ENCODE measurements at regions not wholly inside any gene's neighbourhood (a gene's known extent, or its start where the extent isn't known, plus 50 kb on each side); places are given as distances from the start of the nearest gene placed in this dataset.

DNA sequence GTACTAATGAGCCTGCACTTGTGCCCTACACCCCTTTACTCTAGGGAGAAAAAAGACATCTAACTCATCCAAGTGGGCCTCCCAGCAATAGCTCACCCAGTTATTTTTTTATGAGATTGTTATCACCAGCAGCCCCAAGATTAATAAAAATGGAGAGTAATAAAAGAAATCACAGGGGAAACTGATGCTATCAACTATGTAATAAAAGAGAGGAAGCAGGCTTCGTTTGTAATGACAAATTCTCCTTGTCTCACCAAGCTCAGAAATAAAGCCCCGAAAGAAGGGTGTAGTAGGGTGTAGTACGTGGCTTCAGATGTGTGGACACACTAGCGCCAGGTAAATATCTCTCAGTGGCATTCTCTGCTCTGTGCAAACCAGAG, 204.9 kb downstream of the USP12 start:
- WGBS, 2 experiments (ENCODE audit: insufficient coverage in 1 of 2, insufficient read length in 1 of 2): 89 to 94% methylated on average over 3 to 4 of the region's 4 CpGs
- Mint-ChIP-seq H3K27me3 (ENCODE audit: insufficient read depth) (peaks cover 9% of the 10 kb centered on the region), H3K4me3 (no peak overlapping the region), H3K9me3 (no peaks in the 10 kb centered on the region), H3K36me3 (ENCODE audit: low read depth) (no peaks in the 10 kb centered on the region), H3K4me1 (peaks cover 30% of the 10 kb centered on the region), H3K27ac (no peak overlapping the region)
- Histone ChIP-seq H3K4me1 (ENCODE audit: control insufficient read depth, insufficient read depth, low read length) (peaks cover 11% of the 10 kb centered on the region), H3K4me3 (ENCODE audit: low read length) (no peak overlapping the region), H3K36me3 (ENCODE audit: control insufficient read depth, insufficient read depth, low read length) (no peaks in the 10 kb centered on the region), H3K9me3 (ENCODE audit: control insufficient read depth, low read length) (no peaks in the 10 kb centered on the region), H3K27me3 (ENCODE audit: control insufficient read depth, insufficient read depth, low read length, poor library complexity, severe bottlenecking) (no peaks in the 10 kb centered on the region), H3K27ac (ENCODE audit: low read depth, low read length) (no peak overlapping the region), H3K9ac (ENCODE audit: extremely low read depth, low read length, poor library complexity, severe bottlenecking) (no peak overlapping the region)
- TF ChIP-seq, protein P1, sequence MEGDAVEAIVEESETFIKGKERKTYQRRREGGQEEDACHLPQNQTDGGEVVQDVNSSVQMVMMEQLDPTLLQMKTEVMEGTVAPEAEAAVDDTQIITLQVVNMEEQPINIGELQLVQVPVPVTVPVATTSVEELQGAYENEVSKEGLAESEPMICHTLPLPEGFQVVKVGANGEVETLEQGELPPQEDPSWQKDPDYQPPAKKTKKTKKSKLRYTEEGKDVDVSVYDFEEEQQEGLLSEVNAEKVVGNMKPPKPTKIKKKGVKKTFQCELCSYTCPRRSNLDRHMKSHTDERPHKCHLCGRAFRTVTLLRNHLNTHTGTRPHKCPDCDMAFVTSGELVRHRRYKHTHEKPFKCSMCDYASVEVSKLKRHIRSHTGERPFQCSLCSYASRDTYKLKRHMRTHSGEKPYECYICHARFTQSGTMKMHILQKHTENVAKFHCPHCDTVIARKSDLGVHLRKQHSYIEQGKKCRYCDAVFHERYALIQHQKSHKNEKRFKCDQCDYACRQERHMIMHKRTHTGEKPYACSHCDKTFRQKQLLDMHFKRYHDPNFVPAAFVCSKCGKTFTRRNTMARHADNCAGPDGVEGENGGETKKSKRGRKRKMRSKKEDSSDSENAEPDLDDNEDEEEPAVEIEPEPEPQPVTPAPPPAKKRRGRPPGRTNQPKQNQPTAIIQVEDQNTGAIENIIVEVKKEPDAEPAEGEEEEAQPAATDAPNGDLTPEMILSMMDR (conservative IDR thresholded peaks at IDR 0.05): no peak
- no peak for DNase-seq

DNA sequence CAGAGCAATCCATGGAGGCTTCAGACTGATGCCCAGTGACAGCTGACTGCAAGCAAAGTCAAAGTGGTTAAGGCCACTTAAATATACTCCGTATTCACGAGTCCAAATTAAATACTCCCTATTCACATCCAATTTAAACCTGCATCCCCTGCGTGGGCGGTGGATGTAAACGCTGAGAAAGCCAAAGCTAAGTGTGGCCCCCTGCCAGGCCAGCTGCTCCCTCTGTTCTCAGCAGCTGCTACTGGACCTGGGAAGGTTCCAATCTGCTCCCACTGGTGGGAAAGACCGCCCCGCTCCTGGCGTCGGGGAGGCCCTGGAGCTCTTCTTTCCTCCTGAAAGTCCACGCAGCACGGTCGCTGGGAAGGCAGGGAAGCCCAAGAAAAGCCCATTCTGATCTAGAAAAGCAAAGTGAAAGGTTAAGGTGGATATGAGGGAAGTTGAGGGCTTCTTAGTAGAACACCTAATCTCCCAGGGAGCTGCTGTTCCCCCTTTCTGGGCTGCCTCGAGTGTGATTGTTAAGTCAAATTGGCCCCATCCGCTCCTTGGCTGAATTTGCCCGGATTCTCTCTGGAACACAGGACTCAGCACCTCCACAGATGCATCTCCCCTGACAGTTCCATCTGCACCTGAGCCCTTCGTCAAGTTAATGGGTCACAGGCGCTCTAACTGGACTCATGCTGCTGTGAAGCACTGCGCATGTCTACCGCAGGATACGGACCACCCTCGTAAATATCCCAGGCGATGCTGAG, 205.5 kb downstream of the USP12 start:
- no peaks in the 10 kb centered on the region for H3K36me3 Mint-ChIP-seq (ENCODE audit: low read depth)
- peaks cover 27% of the 10 kb centered on the region for H3K4me1 Mint-ChIP-seq
- H3K4me3 ChIP-seq (ENCODE audit: low read length): no peak overlapping the region
- no peak overlapping the region for H3K9ac ChIP-seq (ENCODE audit: extremely low read depth, low read length, poor library complexity, severe bottlenecking)
- no peaks in the 10 kb centered on the region for H3K36me3 ChIP-seq (ENCODE audit: control insufficient read depth, insufficient read depth, low read length)
- no peaks in the 10 kb centered on the region for H3K9me3 Mint-ChIP-seq
- peaks cover 11% of the 10 kb centered on the region for H3K4me1 ChIP-seq (ENCODE audit: control insufficient read depth, insufficient read depth, low read length)
- H3K4me3 Mint-ChIP-seq: no peak overlapping the region
- peaks cover 9% of the 10 kb centered on the region for H3K27me3 Mint-ChIP-seq (ENCODE audit: insufficient read depth)
- no peak overlapping the region for H3K27ac ChIP-seq (ENCODE audit: low read depth, low read length)
- WGBS, 2 experiments (ENCODE audit: insufficient coverage in 1 of 2, insufficient read length in 1 of 2): 86 to 87% methylated on average over 16 to 22 of the region's 22 CpGs
- H3K27ac Mint-ChIP-seq: no peak overlapping the region
- DNase-seq: no peak
- TF ChIP-seq, protein P1 (conservative IDR thresholded peaks at IDR 0.05): no peak
- no peaks in the 10 kb centered on the region for H3K27me3 ChIP-seq (ENCODE audit: control insufficient read depth, insufficient read depth, low read length, poor library complexity, severe bottlenecking)
- H3K9me3 ChIP-seq (ENCODE audit: control insufficient read depth, low read length): no peaks in the 10 kb centered on the region

DNA sequence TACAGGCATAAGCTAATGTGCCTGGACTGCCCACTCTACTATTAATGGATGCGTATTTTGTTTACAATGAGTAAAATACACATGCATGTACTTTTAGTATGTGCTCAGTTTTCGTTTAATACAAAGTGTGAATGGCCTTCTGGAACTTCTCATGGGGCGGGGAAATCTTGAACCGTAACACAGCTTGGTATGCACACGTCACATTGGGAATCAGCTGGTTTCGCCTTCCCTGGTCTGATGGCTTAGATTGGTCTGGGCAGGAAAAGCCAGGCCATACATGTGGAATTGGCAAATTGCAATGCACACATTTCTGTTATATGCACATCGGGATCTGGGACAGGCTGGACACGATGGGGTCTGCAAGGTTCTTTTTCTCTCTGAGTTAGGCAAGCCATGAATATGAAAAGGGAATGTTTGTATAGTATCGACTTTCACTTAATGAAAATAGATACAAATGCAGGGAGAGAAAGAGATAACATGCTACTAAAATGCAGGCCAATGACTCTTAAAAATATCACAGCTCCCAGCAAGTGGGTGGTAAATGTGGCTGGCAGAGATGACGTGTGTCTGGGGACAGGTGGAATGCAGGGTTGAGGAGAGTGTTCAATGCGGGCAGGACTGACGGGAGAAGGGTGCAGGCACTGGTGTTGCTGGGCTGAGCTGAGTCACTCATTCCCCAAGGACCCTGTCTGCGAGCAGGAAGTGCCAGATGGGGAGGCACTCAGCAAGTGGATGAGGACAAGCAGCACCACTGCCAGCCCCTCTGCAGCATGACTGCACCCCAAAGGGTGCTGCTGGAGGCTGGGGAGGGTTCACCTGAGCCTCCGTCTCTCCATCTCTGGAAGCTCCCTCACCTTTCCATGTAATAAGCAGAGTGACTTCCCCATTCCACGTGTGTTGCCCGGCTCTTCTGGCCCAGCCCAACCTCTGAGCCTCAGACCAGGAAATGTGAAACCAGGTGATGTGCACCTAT, 204.0 kb upstream of the GPR12 start:
- H3K4me1 Mint-ChIP-seq: peaks cover 23% of the 10 kb centered on the region
- H3K27me3 Mint-ChIP-seq (ENCODE audit: insufficient read depth): peaks cover 19% of the 10 kb centered on the region
- DNase-seq: no peak
- no peak overlapping the region for H3K27ac ChIP-seq (ENCODE audit: low read depth, low read length)
- H3K4me3 ChIP-seq (ENCODE audit: low read length): no peak overlapping the region
- 88 to 91% methylated on average over 12 to 16 of the region's 16 CpGs for WGBS, 2 experiments (ENCODE audit: insufficient coverage in 1 of 2, insufficient read length in 1 of 2)
- H3K36me3 ChIP-seq (ENCODE audit: control insufficient read depth, insufficient read depth, low read length): no peaks in the 10 kb centered on the region
- H3K4me1 ChIP-seq (ENCODE audit: control insufficient read depth, insufficient read depth, low read length): peaks cover 11% of the 10 kb centered on the region
- no peak overlapping the region for H3K9ac ChIP-seq (ENCODE audit: extremely low read depth, low read length, poor library complexity, severe bottlenecking)
- no peaks in the 10 kb centered on the region for H3K36me3 Mint-ChIP-seq (ENCODE audit: low read depth)
- H3K9me3 ChIP-seq (ENCODE audit: control insufficient read depth, low read length): no peaks in the 10 kb centered on the region
- no peaks in the 10 kb centered on the region for H3K27me3 ChIP-seq (ENCODE audit: control insufficient read depth, insufficient read depth, low read length, poor library complexity, severe bottlenecking)
- H3K27ac Mint-ChIP-seq: no peak overlapping the region
- H3K9me3 Mint-ChIP-seq: no peaks in the 10 kb centered on the region
- TF ChIP-seq, protein P1 (conservative IDR thresholded peaks at IDR 0.05): no peak
- no peak overlapping the region for H3K4me3 Mint-ChIP-seq
